ENCODE measurements at regions not wholly inside any gene's neighbourhood (a gene's known extent, or its start where the extent isn't known, plus 50 kb on each side); places are given as distances from the start of the nearest gene placed in this dataset.

DNA sequence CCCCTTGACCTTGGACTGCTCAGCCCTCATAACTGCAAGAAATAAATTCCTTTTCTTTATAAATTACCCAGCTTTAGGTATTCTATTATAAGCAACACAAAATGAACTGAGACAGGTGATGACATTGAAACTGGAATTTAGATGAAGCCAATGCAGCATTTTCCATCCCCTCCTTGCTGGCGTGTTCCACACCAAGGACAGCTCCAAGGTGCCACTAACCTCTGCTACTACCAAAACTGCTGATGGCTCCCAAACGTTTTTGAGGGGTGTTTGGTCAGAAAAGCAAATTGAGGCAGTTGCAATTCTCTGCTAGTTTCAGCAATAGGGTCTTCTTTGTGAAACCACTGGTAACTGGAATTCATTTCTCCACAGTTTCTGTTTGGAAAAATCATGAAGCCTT, 124.8 kb downstream of the DRD1 start:
- TF ChIP-seq, protein P1, sequence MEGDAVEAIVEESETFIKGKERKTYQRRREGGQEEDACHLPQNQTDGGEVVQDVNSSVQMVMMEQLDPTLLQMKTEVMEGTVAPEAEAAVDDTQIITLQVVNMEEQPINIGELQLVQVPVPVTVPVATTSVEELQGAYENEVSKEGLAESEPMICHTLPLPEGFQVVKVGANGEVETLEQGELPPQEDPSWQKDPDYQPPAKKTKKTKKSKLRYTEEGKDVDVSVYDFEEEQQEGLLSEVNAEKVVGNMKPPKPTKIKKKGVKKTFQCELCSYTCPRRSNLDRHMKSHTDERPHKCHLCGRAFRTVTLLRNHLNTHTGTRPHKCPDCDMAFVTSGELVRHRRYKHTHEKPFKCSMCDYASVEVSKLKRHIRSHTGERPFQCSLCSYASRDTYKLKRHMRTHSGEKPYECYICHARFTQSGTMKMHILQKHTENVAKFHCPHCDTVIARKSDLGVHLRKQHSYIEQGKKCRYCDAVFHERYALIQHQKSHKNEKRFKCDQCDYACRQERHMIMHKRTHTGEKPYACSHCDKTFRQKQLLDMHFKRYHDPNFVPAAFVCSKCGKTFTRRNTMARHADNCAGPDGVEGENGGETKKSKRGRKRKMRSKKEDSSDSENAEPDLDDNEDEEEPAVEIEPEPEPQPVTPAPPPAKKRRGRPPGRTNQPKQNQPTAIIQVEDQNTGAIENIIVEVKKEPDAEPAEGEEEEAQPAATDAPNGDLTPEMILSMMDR (conservative IDR thresholded peaks at IDR 0.05; ENCODE audit: low read length): no peak
- TF ChIP-seq EZH2phosphoT487 (IDR thresholded peaks at IDR 0.05; ENCODE audit: borderline replicate concordance): no peak
